ENCODE measurements at regions not wholly inside any gene's neighbourhood (a gene's known extent, or its start where the extent isn't known, plus 50 kb on each side); places are given as distances from the start of the nearest gene placed in this dataset.

- peaks cover 17% of the 10 kb centered on the region for H3K4me1 ChIP-seq
- WGBS = 68% methylated on average over 4 of the region's 4 CpGs
- no peak overlapping the region for H3K4me3 ChIP-seq
- no peaks in the 10 kb centered on the region for H3K9me3 ChIP-seq
- no peaks in the 10 kb centered on the region for H3K27me3 ChIP-seq
- no peak overlapping the region for H3K27ac ChIP-seq
- H3K36me3 ChIP-seq = no peaks in the 10 kb centered on the region
- DNase-seq (ENCODE audit: low spot score in 2 of 2) = peak in 1 of 2 donors; percentile 29
- TF ChIP-seq POLR2AphosphoS5 (IDR thresholded peaks at IDR 0.05) = no peak
- no peak for TF ChIP-seq CTCF (IDR thresholded peaks at IDR 0.05)
- no peak for TF ChIP-seq EP300 (IDR thresholded peaks at IDR 0.05)
- TF ChIP-seq POLR2A (IDR thresholded peaks at IDR 0.05) = no peak
Measured at GRCh38 chr10:78414380-78414779, 380.7 kb downstream of the RPS24 start.

GRCh38 chr10:78415111-78415510, 381.4 kb downstream of the RPS24 start:
- Histone ChIP-seq H3K9me3 (no peaks in the 10 kb centered on the region), H3K36me3 (no peaks in the 10 kb centered on the region), H3K27me3 (no peaks in the 10 kb centered on the region), H3K4me1 (peaks cover 17% of the 10 kb centered on the region), H3K27ac (no peak overlapping the region), H3K4me3 (no peak overlapping the region)
- 63% methylated on average over 1 of the region's 1 CpG for WGBS
- no peak for DNase-seq (ENCODE audit: low spot score in 2 of 2)
- TF ChIP-seq CTCF (IDR thresholded peaks at IDR 0.05) = no peak
- TF ChIP-seq POLR2A (IDR thresholded peaks at IDR 0.05) = no peak
- no peak for TF ChIP-seq POLR2AphosphoS5 (IDR thresholded peaks at IDR 0.05)
- no peak for TF ChIP-seq EP300 (IDR thresholded peaks at IDR 0.05)

GRCh38 chr10:78416031-78417011, 382.7 kb downstream of the RPS24 start:
- no peaks in the 10 kb centered on the region for H3K27me3 ChIP-seq
- H3K27ac ChIP-seq = no peak overlapping the region
- H3K4me3 ChIP-seq = no peak overlapping the region
- WGBS = 56% methylated on average over 3 of the region's 3 CpGs
- TF ChIP-seq POLR2A (IDR thresholded peaks at IDR 0.05) (no peak), CTCF (IDR thresholded peaks at IDR 0.05) (no peak), POLR2AphosphoS5 (IDR thresholded peaks at IDR 0.05) (no peak), EP300 (IDR thresholded peaks at IDR 0.05) (no peak)
- DNase-seq (ENCODE audit: low spot score in 2 of 2) = peak in 1 of 2 donors; percentile 41
- no peaks in the 10 kb centered on the region for H3K9me3 ChIP-seq
- peaks cover 17% of the 10 kb centered on the region for H3K4me1 ChIP-seq
- H3K36me3 ChIP-seq = no peaks in the 10 kb centered on the region

GRCh38 chr10:78417425-78418370, 384.0 kb downstream of the RPS24 start:
- peak in 1 of 2 donors; percentile 72 for DNase-seq (ENCODE audit: low spot score in 2 of 2)
- Histone ChIP-seq H3K36me3 (no peaks in the 10 kb centered on the region), H3K27ac (no peak overlapping the region), H3K4me3 (no peak overlapping the region), H3K9me3 (no peaks in the 10 kb centered on the region), H3K27me3 (no peaks in the 10 kb centered on the region), H3K4me1 (peaks cover 17% of the 10 kb centered on the region)
- 93% methylated on average over 12 of the region's 16 CpGs for WGBS
- TF ChIP-seq POLR2AphosphoS5 (IDR thresholded peaks at IDR 0.05) = no peak
- TF ChIP-seq POLR2A (IDR thresholded peaks at IDR 0.05) = no peak
- no peak for TF ChIP-seq CTCF (IDR thresholded peaks at IDR 0.05)
- no peak for TF ChIP-seq EP300 (IDR thresholded peaks at IDR 0.05)

All from suprapubic skin (tissue), 4 donors.